ENCODE measurements at regions not wholly inside any gene's neighbourhood (a gene's known extent, or its start where the extent isn't known, plus 50 kb on each side); places are given as distances from the start of the nearest gene placed in this dataset.

- Mint-ChIP-seq H3K9me3 (peaks cover 7% of the 10 kb centered on the region), H3K27ac (peak overlapping the region; percentile 37), H3K27me3 (ENCODE audit: low read depth) (no peaks in the 10 kb centered on the region), H3K4me1 (ENCODE audit: low read depth) (peaks cover 33% of the 10 kb centered on the region), H3K4me3 (no peak overlapping the region), H3K36me3 (ENCODE audit: low read depth) (no peaks in the 10 kb centered on the region)
- CTCF ChIA-PET, result interaction anchor here (1.3 kb wide), 1 partner anchor 26 kb away, joined by 5 read pairs; no protein-coding TSS in a partner anchor
- intact Hi-C loops (cut with micrococcal nuclease), result no loop called here
- DNase-seq, result no peak
Observed at GRCh38 chr1:185644531-185644930, 89.7 kb upstream of the HMCN1 start.

GRCh38 chr1:185636848-185637247, 97.3 kb upstream of the HMCN1 start:
- peaks cover 12% of the 10 kb centered on the region for H3K4me1 Mint-ChIP-seq (ENCODE audit: low read depth)
- H3K36me3 Mint-ChIP-seq (ENCODE audit: low read depth), result peaks cover 10% of the 10 kb centered on the region
- DNase-seq, result peak; percentile 55
- intact Hi-C loops (cut with micrococcal nuclease), result loop anchor here (1.0 to 2.0 kb wide), 5 partner anchors 26 to 770 kb away; partner anchors contain the start of gene IVNS1ABP
- H3K4me3 Mint-ChIP-seq, result no peak overlapping the region
- H3K9me3 Mint-ChIP-seq, result peaks cover 8% of the 10 kb centered on the region
- CTCF ChIA-PET, result interaction anchor here (1.3 kb wide), 1 partner anchor 61 kb away, joined by 3 read pairs; no protein-coding TSS in a partner anchor
- H3K27ac Mint-ChIP-seq, result peak overlapping the region; percentile 40
- H3K27me3 Mint-ChIP-seq (ENCODE audit: low read depth), result peaks cover 6% of the 10 kb centered on the region

GRCh38 chr1:185634704-185635103, 99.5 kb upstream of the HMCN1 start:
- peaks cover 10% of the 10 kb centered on the region for H3K36me3 Mint-ChIP-seq (ENCODE audit: low read depth)
- peaks cover 12% of the 10 kb centered on the region for H3K4me1 Mint-ChIP-seq (ENCODE audit: low read depth)
- H3K4me3 Mint-ChIP-seq, result no peak overlapping the region
- DNase-seq, result no peak
- intact Hi-C loops (cut with micrococcal nuclease), result no loop called here
- CTCF ChIA-PET, result interaction anchor here (1.1 kb wide), 1 partner anchor 396 kb away, joined by 4 read pairs; no protein-coding TSS in a partner anchor
- no peak overlapping the region for H3K27ac Mint-ChIP-seq
- peaks cover 8% of the 10 kb centered on the region for H3K9me3 Mint-ChIP-seq
- H3K27me3 Mint-ChIP-seq (ENCODE audit: low read depth), result peaks cover 6% of the 10 kb centered on the region

GRCh38 chr1:185632659-185633423, 101.3 kb upstream of the HMCN1 start:
- H3K4me3 Mint-ChIP-seq, result no peak overlapping the region
- peaks cover 3% of the 10 kb centered on the region for H3K27me3 Mint-ChIP-seq (ENCODE audit: low read depth)
- no peak overlapping the region for H3K27ac Mint-ChIP-seq
- peaks cover 6% of the 10 kb centered on the region for H3K9me3 Mint-ChIP-seq
- intact Hi-C loops (cut with micrococcal nuclease), result no loop called here
- CTCF ChIA-PET, result no interaction called here
- H3K36me3 Mint-ChIP-seq (ENCODE audit: low read depth), result peaks cover 7% of the 10 kb centered on the region
- peaks cover 12% of the 10 kb centered on the region for H3K4me1 Mint-ChIP-seq (ENCODE audit: low read depth)
- DNase-seq, result no peak

GRCh38 chr1:185631843-185632242, 102.3 kb upstream of the HMCN1 start:
- Mint-ChIP-seq H3K9me3 (peaks cover 6% of the 10 kb centered on the region), H3K4me3 (no peak overlapping the region), H3K27ac (no peak overlapping the region), H3K36me3 (ENCODE audit: low read depth) (peaks cover 5% of the 10 kb centered on the region), H3K4me1 (ENCODE audit: low read depth) (peaks cover 5% of the 10 kb centered on the region), H3K27me3 (ENCODE audit: low read depth) (peaks cover 3% of the 10 kb centered on the region)
- DNase-seq, result no peak
- CTCF ChIA-PET, result no interaction called here
- intact Hi-C loops (cut with micrococcal nuclease), result no loop called here

GRCh38 chr1:185627761-185628501, 106.3 kb upstream of the HMCN1 start:
- CTCF ChIA-PET, result interaction anchor here (0.8 kb wide), 1 partner anchor 10 kb away, joined by 3 read pairs; no protein-coding TSS in a partner anchor
- no peaks in the 10 kb centered on the region for H3K4me1 Mint-ChIP-seq (ENCODE audit: low read depth)
- no peaks in the 10 kb centered on the region for H3K9me3 Mint-ChIP-seq

GRCh38 chr1:185627171-185627570, 107.0 kb upstream of the HMCN1 start:
- CTCF ChIA-PET, result no interaction called here

More at GRCh38 chr1:185627761-185628501, 106.3 kb upstream of the HMCN1 start:
- DNase-seq, result no peak
- Mint-ChIP-seq H3K4me3 (no peak overlapping the region), H3K27ac (no peak overlapping the region), H3K27me3 (ENCODE audit: low read depth) (no peaks in the 10 kb centered on the region), H3K36me3 (ENCODE audit: low read depth) (no peaks in the 10 kb centered on the region)
- intact Hi-C loops (cut with micrococcal nuclease), result no loop called here

GRCh38 chr1:185626344-185626743, 107.8 kb upstream of the HMCN1 start:
- Mint-ChIP-seq H3K27me3 (ENCODE audit: low read depth) (no peaks in the 10 kb centered on the region), H3K27ac (no peak overlapping the region), H3K4me1 (ENCODE audit: low read depth) (no peaks in the 10 kb centered on the region), H3K4me3 (no peak overlapping the region), H3K9me3 (no peaks in the 10 kb centered on the region), H3K36me3 (ENCODE audit: low read depth) (no peaks in the 10 kb centered on the region)
- intact Hi-C loops (cut with micrococcal nuclease), result no loop called here
- CTCF ChIA-PET, result no interaction called here
- DNase-seq, result no peak

More at GRCh38 chr1:185627171-185627570, 107.0 kb upstream of the HMCN1 start:
- Mint-ChIP-seq H3K27me3 (ENCODE audit: low read depth) (no peaks in the 10 kb centered on the region), H3K27ac (no peak overlapping the region), H3K4me1 (ENCODE audit: low read depth) (no peaks in the 10 kb centered on the region), H3K36me3 (ENCODE audit: low read depth) (no peaks in the 10 kb centered on the region), H3K4me3 (no peak overlapping the region), H3K9me3 (no peaks in the 10 kb centered on the region)
- no peak for DNase-seq
- intact Hi-C loops (cut with micrococcal nuclease), result no loop called here

- intact Hi-C loops (cut with micrococcal nuclease), result no loop called here
- no peak for DNase-seq
- Mint-ChIP-seq H3K27ac (no peak overlapping the region), H3K36me3 (ENCODE audit: low read depth) (peaks cover 4% of the 10 kb centered on the region), H3K4me3 (no peak overlapping the region), H3K27me3 (ENCODE audit: low read depth) (peaks cover 2% of the 10 kb centered on the region), H3K9me3 (peaks cover 4% of the 10 kb centered on the region), H3K4me1 (ENCODE audit: low read depth) (no peaks in the 10 kb centered on the region)
- CTCF ChIA-PET, result interaction anchor here (0.6 kb wide), 2 partner anchors 16 to 319 kb away, joined by 3 to 4 read pairs; no protein-coding TSS in a partner anchor
Observed at GRCh38 chr1:185610954-185611353, 123.2 kb upstream of the HMCN1 start.

- CTCF ChIA-PET, result no interaction called here
- intact Hi-C loops (cut with micrococcal nuclease), result no loop called here
- Mint-ChIP-seq H3K9me3 (no peaks in the 10 kb centered on the region), H3K4me1 (ENCODE audit: low read depth) (no peaks in the 10 kb centered on the region), H3K36me3 (ENCODE audit: low read depth) (no peaks in the 10 kb centered on the region), H3K27ac (no peak overlapping the region), H3K27me3 (ENCODE audit: low read depth) (no peaks in the 10 kb centered on the region), H3K4me3 (no peak overlapping the region)
- no peak for DNase-seq
Observed at GRCh38 chr1:185608177-185608576, 126.0 kb upstream of the HMCN1 start.

GRCh38 chr1:185603158-185603557, 131.0 kb upstream of the HMCN1 start:
- Mint-ChIP-seq H3K27me3 (ENCODE audit: low read depth) (no peaks in the 10 kb centered on the region), H3K4me1 (ENCODE audit: low read depth) (no peaks in the 10 kb centered on the region), H3K27ac (no peak overlapping the region), H3K9me3 (no peaks in the 10 kb centered on the region), H3K36me3 (ENCODE audit: low read depth) (no peaks in the 10 kb centered on the region), H3K4me3 (no peak overlapping the region)
- CTCF ChIA-PET, result interaction anchor here (0.6 kb wide), 1 partner anchor 73 kb away, joined by 4 read pairs; no protein-coding TSS in a partner anchor
- intact Hi-C loops (cut with micrococcal nuclease), result no loop called here
- DNase-seq, result no peak

- no peak for DNase-seq
- intact Hi-C loops (cut with micrococcal nuclease), result no loop called here
- Mint-ChIP-seq H3K4me1 (ENCODE audit: low read depth) (no peaks in the 10 kb centered on the region), H3K4me3 (no peak overlapping the region), H3K27me3 (ENCODE audit: low read depth) (no peaks in the 10 kb centered on the region), H3K27ac (no peak overlapping the region), H3K36me3 (ENCODE audit: low read depth) (no peaks in the 10 kb centered on the region), H3K9me3 (no peaks in the 10 kb centered on the region)
- CTCF ChIA-PET, result no interaction called here
Observed at GRCh38 chr1:185601189-185601588, 133.0 kb upstream of the HMCN1 start.
